Renal cortex interstitium (tissue), 11 donors: ENCODE measurements at regions not wholly inside any gene's neighbourhood (a gene's known extent, or its start where the extent isn't known, plus 50 kb on each side); places are given as distances from the start of the nearest gene placed in this dataset.

Experiments
- DNase-seq, 11 donors: peaks; one replicate each; pipeline ENCODE4 v3.0.0-alpha.2; 2013; ENCODE audit warnings: low read depth in 9 of 11, low spot score in 4 of 11; ENCODE audit errors: extremely low read depth in 1 of 11

GRCh38 chr7:17010637-17011300, 129.0 kb upstream of the AGR3 start:
- DNase-seq, result no peak

- DNase-seq, result no peak
Measured at GRCh38 chr7:17013204-17013603, 131.4 kb upstream of the AGR3 start.

GRCh38 chr7:17014686-17015085, 132.9 kb upstream of the AGR3 start:
- DNase-seq, result no peak

- no peak for DNase-seq
Measured at GRCh38 chr7:17015598-17016031, 133.8 kb upstream of the AGR3 start.

- DNase-seq, result no peak
Measured at GRCh38 chr7:17016402-17017010, 134.7 kb upstream of the AGR3 start.

GRCh38 chr7:17019106-17019505, 137.3 kb upstream of the AGR3 start:
- no peak for DNase-seq

GRCh38 chr7:17020250-17020649, 138.5 kb upstream of the AGR3 start:
- DNase-seq, result no peak

GRCh38 chr7:17021205-17021604, 139.4 kb upstream of the AGR3 start:
- DNase-seq, result no peak

GRCh38 chr7:17022920-17023319, 141.1 kb upstream of the AGR3 start:
- no peak for DNase-seq

- DNase-seq, result no peak
Measured at GRCh38 chr7:17026269-17026668, 144.5 kb upstream of the AGR3 start.

- DNase-seq, result no peak
Measured at GRCh38 chr7:17027143-17027788, 145.5 kb upstream of the AGR3 start.

- DNase-seq, result no peak
Measured at GRCh38 chr7:17027789-17028152, 146.0 kb upstream of the AGR3 start.

- no peak for DNase-seq
Measured at GRCh38 chr7:17029150-17029549, 147.4 kb upstream of the AGR3 start.

- DNase-seq, result no peak
Measured at GRCh38 chr7:17030559-17030958, 148.8 kb upstream of the AGR3 start.

- DNase-seq, result no peak
Measured at GRCh38 chr7:17031906-17032551, 150.2 kb upstream of the AGR3 start.

- no peak for DNase-seq
Measured at GRCh38 chr7:17033245-17033644, 151.5 kb upstream of the AGR3 start.

GRCh38 chr7:17036584-17036983, 154.8 kb upstream of the AGR3 start:
- no peak for DNase-seq

- DNase-seq, result no peak
Measured at GRCh38 chr7:17037356-17037755, 155.6 kb upstream of the AGR3 start.

GRCh38 chr7:17038160-17038782, 156.5 kb upstream of the AGR3 start:
- no peak for DNase-seq

GRCh38 chr7:17038783-17039170, 157.0 kb upstream of the AGR3 start:
- peak in 1 of 11 donors; percentile 8 for DNase-seq
